Ovary (tissue), 3 donors: ENCODE measurements at regions not wholly inside any gene's neighbourhood (a gene's known extent, or its start where the extent isn't known, plus 50 kb on each side); places are given as distances from the start of the nearest gene placed in this dataset.

ENCODE experiments used
- CTCF ChIP-seq, 3 donors: fragments of 450-650 bp in 2 of 3; fragments of 200-600 bp in 1 of 3; IDR thresholded peaks; one replicate each; pipeline versions ENCODE4 v1.5.1 to v1.8.0; 2016 to 2022; ENCODE audit warnings: antibody characterized with exemption in 3 of 3, mild to moderate bottlenecking in 1 of 3
- EP300 ChIP-seq: sonication (generic); formaldehyde crosslinking; IDR thresholded peaks from one replicate; pipeline ENCODE4 v1.6.1; 2017; ENCODE audit warnings: antibody characterized with exemption
- POLR2A ChIP-seq: fragments of 450-650 bp; IDR thresholded peaks from one replicate; pipeline ENCODE4 v1.6.1; 2017; ENCODE audit warnings: antibody characterized with exemption, mild to moderate bottlenecking, moderate library complexity
- donor health status: DM: no; HTN: no; CAD: no.

- TF ChIP-seq CTCF (IDR thresholded peaks at IDR 0.05) (no peak), POLR2A (no peak), EP300 (no peak)
Observed at GRCh38 chr1:60655679-60656355, 426.5 kb upstream of the NFIA start.
